H1 (cell line): ENCODE measurements at regions not wholly inside any gene's neighbourhood (a gene's known extent, or its start where the extent isn't known, plus 50 kb on each side); places are given as distances from the start of the nearest gene placed in this dataset.

Experiments
- CTCF ChIA-PET: fragments of 300-600 bp; sonication (Branson Sonifier 250); formaldehyde crosslinking; loops from one replicate; lab custom pipeline; 2021; ENCODE audit not compliant: partially characterized antibody; lab: Charles Lee
- POLR2A ChIA-PET: fragments of 300-600 bp; sonication (Branson Sonifier 250); formaldehyde crosslinking; loops from one replicate; lab custom pipeline; 2021; ENCODE audit warnings: inconsistent platforms; ENCODE audit not compliant: partially characterized antibody; lab: Charles Lee
- DNase-seq, 2 experiments: peaks; one replicate each; pipeline versions ENCODE4 v3.0.0 to v3.0.0-alpha.2; 2010 to 2022; ENCODE audit warnings: low spot score in 2 of 2, low read depth in 1 of 2, mixed read lengths in 1 of 2
- FAIRE-seq: peaks from 2 replicates; lab custom pipeline; 2011; peaks lifted over from hg19 to GRCh38; lab: Jason Lieb, UNC
- H2AFZ ChIP-seq: 2 replicates; pipeline ENCODE4 v1.8.1; 2012; ENCODE audit warnings: low read length, inconsistent platforms
- H2AK5ac ChIP-seq: 2 replicates; pipeline ENCODE4 v1.6.1; 2013; ENCODE audit warnings: low read depth, low read length
- H2BK120ac ChIP-seq: replicated peaks from 2 replicates; pipeline ENCODE3; 2013; ENCODE audit warnings: low read depth, low read length, inconsistent platforms
- H2BK12ac ChIP-seq: 2 replicates; pipeline ENCODE4 v1.6.1; 2013; ENCODE audit warnings: low read depth, low read length
- H2BK15ac ChIP-seq: 2 replicates; pipeline ENCODE4 v1.6.1; 2013; ENCODE audit warnings: low read length
- H2BK20ac ChIP-seq: 2 replicates; pipeline ENCODE4 v1.6.1; 2013; ENCODE audit warnings: low read length
- H2BK5ac ChIP-seq: 2 replicates; pipeline ENCODE4 v1.6.1; 2013; ENCODE audit warnings: low read depth, low read length
- H3K14ac ChIP-seq: 2 replicates; pipeline ENCODE4 v1.6.1; 2013; ENCODE audit warnings: inconsistent platforms; ENCODE audit not compliant: insufficient read length
- H3K18ac ChIP-seq: 2 replicates; pipeline ENCODE4 v1.6.1; 2013; ENCODE audit warnings: low read length; ENCODE audit errors: extremely low read depth
- H3K23ac ChIP-seq: 2 replicates; pipeline ENCODE4 v1.6.1; 2013; ENCODE audit warnings: inconsistent platforms; ENCODE audit not compliant: insufficient read length
- H3K23me2 ChIP-seq: 2 replicates; pipeline ENCODE4 v1.6.1; 2013; ENCODE audit warnings: low read depth, low read length
- H3K27ac ChIP-seq: 2 replicates; pipeline ENCODE4 v1.6.1; 2011; ENCODE audit warnings: low read depth, low read length, inconsistent platforms
- H3K27me3 ChIP-seq, 4 experiments: replicated peaks in 1 of 4; 1 replicate in 1 of 4; 2 replicates in 3 of 4; pipeline versions ENCODE4 v1.6.1 to v1.8.1; 2011 to 2013; ENCODE audit warnings: low read length in 3 of 4, mild to moderate bottlenecking in 3 of 4, inconsistent platforms in 2 of 4, mixed read lengths in 2 of 4, moderate library complexity in 1 of 4; ENCODE audit not compliant: control insufficient read depth in 3 of 4, insufficient read depth in 3 of 4; ENCODE audit errors: extremely low read depth in 1 of 4
- H3K36me3 ChIP-seq, 4 experiments: 2 replicates each; pipeline versions ENCODE4 v1.6.1 to v1.8.1; 2011 to 2013; ENCODE audit warnings: mild to moderate bottlenecking in 4 of 4, low read length in 3 of 4, moderate library complexity in 2 of 4, control low read depth in 1 of 4, inconsistent platforms in 1 of 4; ENCODE audit not compliant: insufficient read depth in 4 of 4, control insufficient read depth in 2 of 4
- H3K4ac ChIP-seq: replicated peaks from 2 replicates; pipeline ENCODE3; 2013; ENCODE audit warnings: low read length, low read depth, mixed read lengths, inconsistent platforms; ENCODE audit not compliant: insufficient read length
- H3K4me1 ChIP-seq, 4 experiments: replicated peaks in 1 of 4; 1 replicate in 1 of 4; 2 replicates in 3 of 4; pipeline versions ENCODE4 v1.6.1 to v1.8.1; 2011 to 2013; ENCODE audit warnings: low read length in 3 of 4, inconsistent platforms in 2 of 4, mixed read lengths in 1 of 4; ENCODE audit not compliant: insufficient read depth in 4 of 4, control insufficient read depth in 3 of 4
- H3K4me2 ChIP-seq, 2 experiments: 2 replicates each; pipeline versions ENCODE4 v1.6.1 to v1.8.1; 2011 to 2013; ENCODE audit warnings: low read depth in 2 of 2, low read length in 2 of 2, control low read depth in 1 of 2, inconsistent platforms in 1 of 2, mild to moderate bottlenecking in 1 of 2; ENCODE audit not compliant: insufficient read depth in 1 of 2
- H3K4me3 ChIP-seq, 4 experiments: fragments of 200-600, 300-600 bp in 1 of 4; sonication (generic), shearing (Covaris generic), sonication (Bioruptor Twin) in 1 of 4; 2 replicates each; pipeline versions ENCODE4 v1.5.1 to v1.8.1; 2011 to 2016; ENCODE audit warnings: low read length in 4 of 4, low read depth in 3 of 4, control low read depth in 2 of 4, inconsistent platforms in 2 of 4, mild to moderate bottlenecking in 2 of 4, mixed read lengths in 1 of 4, moderate library complexity in 1 of 4; ENCODE audit not compliant: insufficient read depth in 2 of 4; ENCODE audit errors: extremely low read depth in 1 of 4
- H3K56ac ChIP-seq: replicated peaks from 2 replicates; pipeline ENCODE3; 2013; ENCODE audit warnings: low read depth, mild to moderate bottlenecking, mixed read lengths, low read length, inconsistent platforms; ENCODE audit not compliant: insufficient read length
- H3K79me1 ChIP-seq: 2 replicates; pipeline ENCODE4 v1.6.1; 2013; ENCODE audit warnings: low read depth, low read length, control low read depth
- H3K79me2 ChIP-seq, 2 experiments: 2 replicates each; pipeline versions ENCODE4 v1.6.1 to v1.8.1; 2012 to 2013; ENCODE audit warnings: low read length in 2 of 2, mild to moderate bottlenecking in 2 of 2, inconsistent platforms in 1 of 2; ENCODE audit not compliant: insufficient read depth in 2 of 2, control insufficient read depth in 1 of 2
- H3K9ac ChIP-seq, 4 experiments: replicated peaks in 1 of 4; 1 replicate in 1 of 4; 2 replicates in 3 of 4; pipeline versions ENCODE4 v1.6.1 to v1.8.1; 2011 to 2013; ENCODE audit warnings: low read depth in 3 of 4, low read length in 3 of 4, control low read depth in 2 of 4, mild to moderate bottlenecking in 2 of 4, moderate library complexity in 2 of 4, inconsistent platforms in 1 of 4; ENCODE audit errors: extremely low read depth in 1 of 4
- H3K9me3 ChIP-seq, 2 experiments: 2 replicates each; pipeline versions ENCODE4 v1.6.1 to v1.8.1; 2012 to 2013; ENCODE audit warnings: mild to moderate bottlenecking in 2 of 2, moderate library complexity in 2 of 2, control low read depth in 1 of 2, inconsistent platforms in 1 of 2, low read depth in 1 of 2, low read length in 1 of 2, mixed read lengths in 1 of 2; ENCODE audit not compliant: insufficient read depth in 2 of 2
- H4K20me1 ChIP-seq, 2 experiments: replicated peaks in 1 of 2; 2 replicates each; pipeline versions ENCODE3 to v1.8.1; 2011 to 2013; ENCODE audit warnings: inconsistent platforms in 2 of 2, low read length in 2 of 2, mild to moderate bottlenecking in 1 of 2; ENCODE audit not compliant: insufficient read depth in 2 of 2, control insufficient read depth in 1 of 2
- H4K5ac ChIP-seq: 2 replicates; pipeline ENCODE4 v1.6.1; 2013; ENCODE audit warnings: low read length, low read depth, mixed read lengths, inconsistent platforms; ENCODE audit not compliant: insufficient read length
- H4K8ac ChIP-seq: 2 replicates; pipeline ENCODE4 v1.8.0; 2013; ENCODE audit warnings: mild to moderate bottlenecking, moderate library complexity, low read length, inconsistent platforms; ENCODE audit not compliant: insufficient read depth; ENCODE audit errors: extremely low read depth
- H4K91ac ChIP-seq: replicated peaks from 2 replicates; pipeline ENCODE3; 2013; ENCODE audit warnings: low read length, mixed read lengths, inconsistent platforms; ENCODE audit not compliant: insufficient read length
- CBX8 ChIP-seq: fragments of 300-800, 300-1000 bp; sonication (generic); IDR thresholded peaks from 2 replicates; pipeline ENCODE4 v1.7.1; 2016; ENCODE audit warnings: low read depth, low read length, borderline replicate concordance
- KDM4A ChIP-seq: IDR thresholded peaks from one replicate; pipeline ENCODE4 v1.7.1; 2012; ENCODE audit warnings: low read depth, mild to moderate bottlenecking, moderate library complexity, low read length, inconsistent platforms; ENCODE audit not compliant: severe bottlenecking
- MAFK ChIP-seq: IDR thresholded peaks from 2 replicates; pipeline ENCODE4 v1.6.1; 2012; ENCODE audit warnings: low read depth, mild to moderate bottlenecking, improper control_type of control experiment, low read length
- POLR2AphosphoS5 ChIP-seq: IDR thresholded peaks from 2 replicates; pipeline ENCODE4 v1.6.1; 2011; ENCODE audit warnings: low read depth, low read length
- SIRT6 ChIP-seq: IDR thresholded peaks from one replicate; pipeline ENCODE4 v1.7.1; 2012; ENCODE audit warnings: low read length, inconsistent platforms
- SP2 ChIP-seq: IDR thresholded peaks from 2 replicates; pipeline ENCODE4 v1.6.1; 2012; ENCODE audit warnings: mild to moderate bottlenecking, low read length, inconsistent platforms
- TEAD4 ChIP-seq: IDR thresholded peaks from 2 replicates; pipeline ENCODE4 v1.6.1; 2012; ENCODE audit warnings: low read depth, low read length, inconsistent platforms, mixed read lengths
- YY1 ChIP-seq: IDR thresholded peaks from 2 replicates; pipeline ENCODE4 v1.6.1; 2011; ENCODE audit warnings: low read depth, mild to moderate bottlenecking, low read length
- ZNF274 ChIP-seq: IDR thresholded peaks from 2 replicates; pipeline ENCODE4 v1.7.0; 2012; ENCODE audit warnings: low read length, borderline replicate concordance; ENCODE audit errors: extremely low read depth
- WGBS, 2 experiments: shearing (Covaris generic) in 1 of 2; methylation state at CpG; one replicate each; pipeline versions ENCODE4 v1.1.6 to v1.1.7; 2013 to 2015; ENCODE audit warnings: low lambda C conversion rate in 2 of 2, mixed read lengths in 2 of 2, inconsistent platforms in 1 of 2, low coverage in 1 of 2, missing lambda C conversion rate in 1 of 2; ENCODE audit not compliant: insufficient replicate concordance in 2 of 2, insufficient coverage in 1 of 2, insufficient read length in 1 of 2; ENCODE audit errors: extremely low coverage in 1 of 2, missing lambda C conversion rate in 1 of 2; 5-methylcytosine and 5-hydroxymethylcytosine counted together

DNA sequence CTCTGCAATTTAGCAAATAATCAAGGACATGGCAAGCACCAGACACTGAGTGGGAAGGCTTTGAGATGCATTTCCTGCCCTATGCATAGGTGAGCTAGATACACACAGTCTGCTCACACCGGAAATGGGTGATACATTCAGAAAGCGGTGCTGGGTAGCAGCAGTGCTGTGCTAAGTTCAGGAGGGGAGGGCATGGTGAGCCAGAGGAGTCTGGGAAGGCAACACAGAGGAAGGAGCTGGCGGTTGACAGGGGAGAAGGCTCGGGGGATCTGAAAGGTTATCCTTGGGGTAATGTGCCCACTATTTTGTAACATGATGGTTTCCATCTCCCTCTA, 57.4 kb upstream of the EPAS1 start:
- H2AFZ ChIP-seq: no peak overlapping the region
- no peaks in the 10 kb centered on the region for H3K27me3 ChIP-seq
- no peak for DNase-seq
- H3K4me3 ChIP-seq: no peak overlapping the region
- no peak overlapping the region for H3K14ac ChIP-seq
- H3K4ac ChIP-seq: no peak overlapping the region
- ChIA-PET POLR2A (interaction anchor here (0.8 kb wide), 1 partner anchor 9 kb away, joined by 3 read pairs; no protein-coding TSS in a partner anchor), CTCF (interaction anchor here (0.7 to 1.5 kb wide), 2 partner anchors 9 to 21 kb away, joined by 3 to 5 read pairs; no protein-coding TSS in a partner anchor)
- no peaks in the 10 kb centered on the region for H3K79me2 ChIP-seq
- no peak overlapping the region for H2BK12ac ChIP-seq
- no peaks in the 10 kb centered on the region for H4K20me1 ChIP-seq
- no peak overlapping the region for H4K5ac ChIP-seq
- H3K4me2 ChIP-seq: no peak overlapping the region
- no peak overlapping the region for H2BK5ac ChIP-seq
- H3K9ac ChIP-seq: no peak overlapping the region
- no peaks in the 10 kb centered on the region for H3K4me1 ChIP-seq
- H3K79me1 ChIP-seq: no peaks in the 10 kb centered on the region
- no peak overlapping the region for H3K23ac ChIP-seq
- H3K36me3 ChIP-seq: no peaks in the 10 kb centered on the region
- no peak for FAIRE-seq
- TF ChIP-seq CBX8: no peak
- TF ChIP-seq MAFK: no peak
- TF ChIP-seq SIRT6: no peak
- TF ChIP-seq TEAD4: no peak
- no peak for TF ChIP-seq YY1
- TF ChIP-seq ZNF274: no peak
- TF ChIP-seq POLR2AphosphoS5: no peak
- no peak for TF ChIP-seq SP2
- no peak for TF ChIP-seq KDM4A
- H4K8ac ChIP-seq: no peak overlapping the region
- no peak overlapping the region for H3K18ac ChIP-seq
- no peak overlapping the region for H3K56ac ChIP-seq
- no peak overlapping the region for H2BK20ac ChIP-seq
- 81% methylated on average over 4 of the region's 4 CpGs; no CpG with 5 or more reads in 1 of the 2 experiments for WGBS, 2 experiments
- H2BK15ac ChIP-seq: no peak overlapping the region
- H3K27ac ChIP-seq: no peak overlapping the region
- no peaks in the 10 kb centered on the region; the same call in 1 of the 2 replicates for H3K23me2 ChIP-seq
- H2BK120ac ChIP-seq: no peak overlapping the region
- no peaks in the 10 kb centered on the region for H3K9me3 ChIP-seq
- no peak overlapping the region for H2AK5ac ChIP-seq
- H4K91ac ChIP-seq: no peak overlapping the region
